ENCODE measurements at regions not wholly inside any gene's neighbourhood (a gene's known extent, or its start where the extent isn't known, plus 50 kb on each side); places are given as distances from the start of the nearest gene placed in this dataset.
"Not testable (repeated sequence)": the region's sequence is repeated elsewhere in the genome, so short reads cannot be mapped to it uniquely, and the experiment has no call there.

- peak; percentile 44 to 47 for DNase-seq
Observed at GRCh38 chr14:30375296-30375892, 183.6 kb upstream of the G2E3 start.

- no peak for DNase-seq
Observed at GRCh38 chr14:30381861-30382480, 177.0 kb upstream of the G2E3 start.

- DNase-seq = no peak
Observed at GRCh38 chr14:30385925-30386324, 173.0 kb upstream of the G2E3 start.

- no peak for DNase-seq
Observed at GRCh38 chr14:30387871-30388270, 171.1 kb upstream of the G2E3 start.

GRCh38 chr14:30389134-30389876 is 169.7 kb upstream of the G2E3 start:
- DNase-seq = no peak

- DNase-seq = no peak
Observed at GRCh38 chr14:30389877-30390385, 169.0 kb upstream of the G2E3 start.

- no peak for DNase-seq
Observed at GRCh38 chr14:30395065-30395464, 163.9 kb upstream of the G2E3 start.

GRCh38 chr14:30402846-30403245 is 156.1 kb upstream of the G2E3 start:
- DNase-seq = no peak

GRCh38 chr14:30403791-30404190 is 155.2 kb upstream of the G2E3 start:
- DNase-seq = no peak

- not testable (repeated sequence) for DNase-seq
Observed at GRCh38 chr14:30409508-30410015, 149.4 kb upstream of the G2E3 start.

GRCh38 chr14:30410986-30411385 is 148.0 kb upstream of the G2E3 start:
- no peak for DNase-seq

GRCh38 chr14:30413184-30413583 is 145.8 kb upstream of the G2E3 start:
- not testable (repeated sequence) for DNase-seq

- DNase-seq = no peak
Observed at GRCh38 chr14:30417121-30417520, 141.8 kb upstream of the G2E3 start.

- no peak for DNase-seq
Observed at GRCh38 chr14:30417999-30418398, 141.0 kb upstream of the G2E3 start.

GRCh38 chr14:30419037-30419436 is 139.9 kb upstream of the G2E3 start:
- no peak for DNase-seq

GRCh38 chr14:30420515-30420914 is 138.4 kb upstream of the G2E3 start:
- no peak for DNase-seq

GRCh38 chr14:30426463-30426862 is 132.5 kb upstream of the G2E3 start:
- DNase-seq = no peak

GRCh38 chr14:30427401-30427800 is 131.6 kb upstream of the G2E3 start:
- DNase-seq = no peak

GRCh38 chr14:30427846-30428245 is 131.1 kb upstream of the G2E3 start:
- no peak for DNase-seq

- DNase-seq = no peak
Observed at GRCh38 chr14:30431552-30431951, 127.4 kb upstream of the G2E3 start.

- no peak for DNase-seq
Observed at GRCh38 chr14:30440961-30441360, 118.0 kb upstream of the G2E3 start.

GRCh38 chr14:30443368-30444007 is 115.5 kb upstream of the G2E3 start:
- DNase-seq = no peak

- no peak for DNase-seq
Observed at GRCh38 chr14:30444451-30444850, 114.5 kb upstream of the G2E3 start.

Measured in activated CD4-positive, alpha-beta T cell treated with anti-CD3 and anti-CD28 coated beads, Interleukin-2, amount 50 U/mL, for 4 hours (primary cell).